K562 (cell line): ENCODE measurements at regions not wholly inside any gene's neighbourhood (a gene's known extent, or its start where the extent isn't known, plus 50 kb on each side); places are given as distances from the start of the nearest gene placed in this dataset.
A peak's percentile ranks its signal among the peaks of the same experiment; 100 is the strongest.

ENCODE experiments used
- ELF2 ChIP-seq: fragments of 250-450 bp; sonication (Bioruptor Pico); IDR thresholded peaks from 2 replicates; pipeline ENCODE4 v1.5.0; 2021; ENCODE audit warnings: mild to moderate bottlenecking
- HDAC8 ChIP-seq: fragments of 450-650 bp; IDR thresholded peaks from 2 replicates; pipeline ENCODE4 v1.6.1; 2016; ENCODE audit warnings: mild to moderate bottlenecking, missing genetic modification characterization, moderate library complexity, missing compliant biosample characterization
- L3MBTL2 ChIP-seq: fragments of 450-650 bp; IDR thresholded peaks from 2 replicates; pipeline ENCODE4 v1.6.1; 2016; ENCODE audit warnings: mild to moderate bottlenecking, moderate library complexity
- MAFK ChIP-seq: IDR thresholded peaks from 2 replicates; pipeline ENCODE4 v1.6.1; 2011; ENCODE audit warnings: low read length, improper control_type of control experiment
- MAZ ChIP-seq, 2 experiments: fragments of 450-650 bp in 1 of 2; sonication (generic) in 1 of 2; formaldehyde crosslinking; IDR thresholded peaks in 1 of 2; conservative IDR thresholded peaks in 1 of 2; 2 replicates each; pipeline versions ENCODE4 v1.4.0 to v1.5.0; 2020; ENCODE audit warnings: mild to moderate bottlenecking in 1 of 2, missing genetic modification reagents in 1 of 2
- MBD2 ChIP-seq: sonication (generic); IDR thresholded peaks from 2 replicates; pipeline ENCODE4 v1.6.1; 2016; ENCODE audit warnings: low read depth, borderline replicate concordance
- MEF2A ChIP-seq: IDR thresholded peaks from 2 replicates; pipeline ENCODE4 v1.6.1; 2011; ENCODE audit warnings: low read depth, mild to moderate bottlenecking, low read length, moderate library complexity; ENCODE audit not compliant: control insufficient read depth
- MTA2 ChIP-seq: fragments of 450-650 bp; IDR thresholded peaks from 2 replicates; pipeline ENCODE4 v1.6.1; 2016; ENCODE audit warnings: low read depth
- NELFE ChIP-seq: IDR thresholded peaks from 2 replicates; pipeline ENCODE4 v1.6.1; 2011; ENCODE audit warnings: mild to moderate bottlenecking; ENCODE audit not compliant: insufficient read depth, insufficient read length
- PHF21A ChIP-seq: fragments of 450-650 bp; IDR thresholded peaks from 2 replicates; pipeline ENCODE4 v1.6.1; 2017; ENCODE audit warnings: low read depth, borderline replicate concordance
- PURB ChIP-seq: sonication (generic); formaldehyde crosslinking; IDR thresholded peaks from 2 replicates; pipeline ENCODE4 v1.9.0; 2021; ENCODE audit warnings: low read depth, mild to moderate bottlenecking, missing genetic modification reagents
- SNAPC5 ChIP-seq: fragments of 250-450 bp; sonication (Bioruptor Pico); IDR thresholded peaks from 2 replicates; pipeline ENCODE4 v1.8.0; 2021; ENCODE audit warnings: moderate library complexity, mild to moderate bottlenecking, inconsistent platforms
- ZFX ChIP-seq: sonication (generic); formaldehyde crosslinking; IDR thresholded peaks from 2 replicates; pipeline ENCODE4 v1.8.0; 2022; ENCODE audit warnings: mild to moderate bottlenecking, missing genetic modification reagents, moderate library complexity
- ZNF263 ChIP-seq: sonication (generic); formaldehyde crosslinking; IDR thresholded peaks from 2 replicates; pipeline ENCODE4 v1.8.0; 2022; ENCODE audit warnings: mild to moderate bottlenecking, missing genetic modification reagents, borderline replicate concordance
- ZNF408 ChIP-seq: fragments of 250-450 bp; sonication (Bioruptor Pico); IDR thresholded peaks from 2 replicates; pipeline ENCODE4 v1.4.0; 2020; ENCODE audit warnings: low read depth, mild to moderate bottlenecking, moderate library complexity
- ZNF41 ChIP-seq: fragments of 250-450 bp; sonication (Bioruptor Pico); conservative IDR thresholded peaks from 2 replicates; pipeline ENCODE4 v1.4.0; 2020; ENCODE audit warnings: mild to moderate bottlenecking
- ZNF507 ChIP-seq: conservative IDR thresholded peaks from 2 replicates; pipeline ENCODE4 v1.6.1; 2017; ENCODE audit warnings: missing genetic modification characterization, missing compliant biosample characterization
- ZNF785 ChIP-seq: fragments of 250-450 bp; sonication (Bioruptor Pico); IDR thresholded peaks from 2 replicates; pipeline ENCODE4 v1.4.0; 2020; ENCODE audit warnings: mild to moderate bottlenecking
- TF ChIP-seq, protein P1 (sequence below): fragments of 450-650 bp; conservative IDR thresholded peaks from 2 replicates; pipeline ENCODE4 v1.6.1; 2016; ENCODE audit warnings: missing genetic modification characterization, low read depth, mild to moderate bottlenecking, control low read depth, missing compliant biosample characterization
- TF ChIP-seq, protein P2 (sequence below): fragments of 250-450 bp; sonication (Bioruptor Pico); IDR thresholded peaks from 2 replicates; pipeline ENCODE4 v1.4.0; 2020
- TF ChIP-seq, protein P3 (sequence below): sonication (generic); formaldehyde crosslinking; IDR thresholded peaks from 2 replicates; pipeline ENCODE4 v1.8.1; 2022; ENCODE audit warnings: missing genetic modification reagents
- TF ChIP-seq, protein P4 (sequence below): IDR thresholded peaks from 3 replicates; pipeline ENCODE4 v1.6.1; 2011; ENCODE audit warnings: borderline replicate concordance, mild to moderate bottlenecking, moderate library complexity; ENCODE audit not compliant: insufficient read length; ENCODE audit errors: extremely low read depth

GRCh38 chr13:50123862-50124535, 108.8 kb downstream of the KCNRG start (continued):
- TF ChIP-seq NELFE (no peak), ELF2 (CRISPR knock-in tag) (0 out of 2 replicates have a peak, but pooled peaks have one; percentile 37), MAZ (CRISPR knock-in tag; conservative IDR thresholded peaks at IDR 0.05 in 1 of 2, IDR thresholded peaks at IDR 0.05 in 1 of 2) (peak; percentile 80 to 89), ZNF263 (CRISPR knock-in tag) (no peak; the same call in 1 of the 2 replicates), MBD2 (no peak), MAFK (peak; percentile 44; the same call in 1 of the 2 replicates), PURB (CRISPR knock-in tag) (no peak), MEF2A (peak; percentile 95), ZNF785 (no peak), ZNF408 (CRISPR knock-in tag) (no peak), ZFX (CRISPR knock-in tag) (peak; percentile 77), SNAPC5 (CRISPR knock-in tag) (no peak), HDAC8 (tag) (no peak), ZNF507 (tag) (no peak), ZNF41 (no peak), MTA2 (no peak), PHF21A (peak; percentile 39; the same call in 1 of the 2 replicates), L3MBTL2 (peak; percentile 74)
- TF ChIP-seq, protein P1, sequence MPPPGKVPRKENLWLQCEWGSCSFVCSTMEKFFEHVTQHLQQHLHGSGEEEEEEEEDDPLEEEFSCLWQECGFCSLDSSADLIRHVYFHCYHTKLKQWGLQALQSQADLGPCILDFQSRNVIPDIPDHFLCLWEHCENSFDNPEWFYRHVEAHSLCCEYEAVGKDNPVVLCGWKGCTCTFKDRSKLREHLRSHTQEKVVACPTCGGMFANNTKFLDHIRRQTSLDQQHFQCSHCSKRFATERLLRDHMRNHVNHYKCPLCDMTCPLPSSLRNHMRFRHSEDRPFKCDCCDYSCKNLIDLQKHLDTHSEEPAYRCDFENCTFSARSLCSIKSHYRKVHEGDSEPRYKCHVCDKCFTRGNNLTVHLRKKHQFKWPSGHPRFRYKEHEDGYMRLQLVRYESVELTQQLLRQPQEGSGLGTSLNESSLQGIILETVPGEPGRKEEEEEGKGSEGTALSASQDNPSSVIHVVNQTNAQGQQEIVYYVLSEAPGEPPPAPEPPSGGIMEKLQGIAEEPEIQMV (tag) = no peak
- TF ChIP-seq, protein P2, sequence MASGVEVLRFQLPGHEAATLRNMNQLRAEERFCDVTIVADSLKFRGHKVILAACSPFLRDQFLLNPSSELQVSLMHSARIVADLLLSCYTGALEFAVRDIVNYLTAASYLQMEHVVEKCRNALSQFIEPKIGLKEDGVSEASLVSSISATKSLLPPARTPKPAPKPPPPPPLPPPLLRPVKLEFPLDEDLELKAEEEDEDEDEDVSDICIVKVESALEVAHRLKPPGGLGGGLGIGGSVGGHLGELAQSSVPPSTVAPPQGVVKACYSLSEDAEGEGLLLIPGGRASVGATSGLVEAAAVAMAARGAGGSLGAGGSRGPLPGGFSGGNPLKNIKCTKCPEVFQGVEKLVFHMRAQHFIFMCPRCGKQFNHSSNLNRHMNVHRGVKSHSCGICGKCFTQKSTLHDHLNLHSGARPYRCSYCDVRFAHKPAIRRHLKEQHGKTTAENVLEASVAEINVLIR (CRISPR knock-in tag) = peak; percentile 57
- TF ChIP-seq, protein P3, sequence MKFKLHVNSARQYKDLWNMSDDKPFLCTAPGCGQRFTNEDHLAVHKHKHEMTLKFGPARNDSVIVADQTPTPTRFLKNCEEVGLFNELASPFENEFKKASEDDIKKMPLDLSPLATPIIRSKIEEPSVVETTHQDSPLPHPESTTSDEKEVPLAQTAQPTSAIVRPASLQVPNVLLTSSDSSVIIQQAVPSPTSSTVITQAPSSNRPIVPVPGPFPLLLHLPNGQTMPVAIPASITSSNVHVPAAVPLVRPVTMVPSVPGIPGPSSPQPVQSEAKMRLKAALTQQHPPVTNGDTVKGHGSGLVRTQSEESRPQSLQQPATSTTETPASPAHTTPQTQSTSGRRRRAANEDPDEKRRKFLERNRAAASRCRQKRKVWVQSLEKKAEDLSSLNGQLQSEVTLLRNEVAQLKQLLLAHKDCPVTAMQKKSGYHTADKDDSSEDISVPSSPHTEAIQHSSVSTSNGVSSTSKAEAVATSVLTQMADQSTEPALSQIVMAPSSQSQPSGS = peak; percentile 84; the same call in 1 of the 2 replicates
- TF ChIP-seq, protein P4, sequence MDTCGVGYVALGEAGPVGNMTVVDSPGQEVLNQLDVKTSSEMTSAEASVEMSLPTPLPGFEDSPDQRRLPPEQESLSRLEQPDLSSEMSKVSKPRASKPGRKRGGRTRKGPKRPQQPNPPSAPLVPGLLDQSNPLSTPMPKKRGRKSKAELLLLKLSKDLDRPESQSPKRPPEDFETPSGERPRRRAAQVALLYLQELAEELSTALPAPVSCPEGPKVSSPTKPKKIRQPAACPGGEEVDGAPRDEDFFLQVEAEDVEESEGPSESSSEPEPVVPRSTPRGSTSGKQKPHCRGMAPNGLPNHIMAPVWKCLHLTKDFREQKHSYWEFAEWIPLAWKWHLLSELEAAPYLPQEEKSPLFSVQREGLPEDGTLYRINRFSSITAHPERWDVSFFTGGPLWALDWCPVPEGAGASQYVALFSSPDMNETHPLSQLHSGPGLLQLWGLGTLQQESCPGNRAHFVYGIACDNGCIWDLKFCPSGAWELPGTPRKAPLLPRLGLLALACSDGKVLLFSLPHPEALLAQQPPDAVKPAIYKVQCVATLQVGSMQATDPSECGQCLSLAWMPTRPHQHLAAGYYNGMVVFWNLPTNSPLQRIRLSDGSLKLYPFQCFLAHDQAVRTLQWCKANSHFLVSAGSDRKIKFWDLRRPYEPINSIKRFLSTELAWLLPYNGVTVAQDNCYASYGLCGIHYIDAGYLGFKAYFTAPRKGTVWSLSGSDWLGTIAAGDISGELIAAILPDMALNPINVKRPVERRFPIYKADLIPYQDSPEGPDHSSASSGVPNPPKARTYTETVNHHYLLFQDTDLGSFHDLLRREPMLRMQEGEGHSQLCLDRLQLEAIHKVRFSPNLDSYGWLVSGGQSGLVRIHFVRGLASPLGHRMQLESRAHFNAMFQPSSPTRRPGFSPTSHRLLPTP = no peak
